HepG2 (cell line): ENCODE measurements at regions not wholly inside any gene's neighbourhood (a gene's known extent, or its start where the extent isn't known, plus 50 kb on each side); places are given as distances from the start of the nearest gene placed in this dataset.

Experiments used
- AHDC1 ChIP-seq: sonication (generic); formaldehyde crosslinking; IDR thresholded peaks from 2 replicates; pipeline ENCODE4 v1.5.1; 2020; ENCODE audit warnings: mild to moderate bottlenecking, missing genetic modification reagents, borderline replicate concordance
- ARID4A ChIP-seq: sonication (generic); formaldehyde crosslinking; IDR thresholded peaks from 2 replicates; pipeline ENCODE4 v1.5.0; 2020; ENCODE audit warnings: mild to moderate bottlenecking, missing genetic modification reagents, borderline replicate concordance
- CENPBD1 ChIP-seq: sonication (generic); formaldehyde crosslinking; IDR thresholded peaks from 2 replicates; pipeline ENCODE4 v1.8.0; 2022; ENCODE audit warnings: missing genetic modification reagents, low read depth, mild to moderate bottlenecking, borderline replicate concordance
- MATR3 ChIP-seq: sonication (generic); formaldehyde crosslinking; IDR thresholded peaks from 2 replicates; pipeline ENCODE4 v1.4.0; 2020; ENCODE audit warnings: missing genetic modification reagents
- SMAD1 ChIP-seq: sonication (generic); formaldehyde crosslinking; IDR thresholded peaks from 2 replicates; pipeline ENCODE4 v1.4.0; 2020; ENCODE audit warnings: missing genetic modification reagents, low read depth, mild to moderate bottlenecking, borderline replicate concordance
- THRA ChIP-seq: sonication (generic); formaldehyde crosslinking; IDR thresholded peaks from 2 replicates; pipeline ENCODE4 v1.4.0; 2020; ENCODE audit warnings: missing genetic modification reagents, borderline replicate concordance
- ZNF20 ChIP-seq: sonication (generic); formaldehyde crosslinking; IDR thresholded peaks from 2 replicates; pipeline ENCODE4 v1.4.0; 2020; ENCODE audit warnings: mild to moderate bottlenecking, moderate library complexity, missing genetic modification reagents
- ZNF256 ChIP-seq: sonication (generic); formaldehyde crosslinking; conservative IDR thresholded peaks from 2 replicates; pipeline ENCODE4 v1.4.0; 2020; ENCODE audit warnings: missing genetic modification reagents
- ZNF337 ChIP-seq: sonication (generic); formaldehyde crosslinking; IDR thresholded peaks from 2 replicates; pipeline ENCODE4 v1.5.1; 2020; ENCODE audit warnings: missing genetic modification reagents, low read depth, mild to moderate bottlenecking, borderline replicate concordance
- ZNF687 ChIP-seq: sonication (generic); formaldehyde crosslinking; IDR thresholded peaks from 2 replicates; pipeline ENCODE4 v1.5.1; 2020; ENCODE audit warnings: mild to moderate bottlenecking, missing genetic modification reagents, moderate library complexity

GRCh38 chr17:43333433-43333943 is 65.3 kb upstream of the ARL4D start (continued):
- TF ChIP-seq ZNF687 (no peak), THRA (no peak), AHDC1 (CRISPR knock-in tag) (no peak), ARID4A (CRISPR knock-in tag) (no peak), ZNF337 (CRISPR knock-in tag) (no peak), ZNF256 (no peak), CENPBD1 (CRISPR knock-in tag) (no peak), SMAD1 (CRISPR knock-in tag) (no peak), ZNF20 (CRISPR knock-in tag) (no peak), MATR3 (CRISPR knock-in tag) (no peak)
